Lower lobe of right lung (tissue), 2 donors: ENCODE measurements at regions not wholly inside any gene's neighbourhood (a gene's known extent, or its start where the extent isn't known, plus 50 kb on each side); places are given as distances from the start of the nearest gene placed in this dataset.

Experiments
- ATAC-seq, 2 donors: fragments of 200-7000 bp; cut with Tn5 transposase; one replicate each; pipeline ENCODE4 v1.9.1; 2020 to 2022; ENCODE audit warnings: mild to moderate bottlenecking in 2 of 2, moderate library complexity in 2 of 2
- DNase-seq: peaks from one replicate; pipeline ENCODE4 v3.0.0-alpha.2; 2020
- H3K27ac ChIP-seq: fragments of 200-600 bp; one replicate; pipeline ENCODE4 v1.8.0; 2022
- H3K27me3 ChIP-seq: fragments of 200-600 bp; one replicate; pipeline ENCODE4 v1.8.0; 2022; ENCODE audit warnings: low read depth
- H3K36me3 ChIP-seq: fragments of 200-600 bp; one replicate; pipeline ENCODE4 v1.8.0; 2022; ENCODE audit warnings: mild to moderate bottlenecking
- H3K4me1 ChIP-seq: fragments of 200-600 bp; one replicate; pipeline ENCODE4 v1.8.0; 2022
- H3K4me3 ChIP-seq: fragments of 200-600 bp; one replicate; pipeline ENCODE4 v1.8.0; 2022; ENCODE audit warnings: mild to moderate bottlenecking
- H3K9me3 ChIP-seq: fragments of 200-600 bp; one replicate; pipeline ENCODE4 v1.8.0; 2022
- intact Hi-C: fragments of 100-400 bp; cut with DNase I; formaldehyde crosslinking; loops from one replicate; pipeline ENCODE4 v1.11.0; 2022
- TF ChIP-seq, protein P1 (sequence below): fragments of 200-600 bp; IDR thresholded peaks from one replicate; pipeline ENCODE4 v1.8.0; 2022; ENCODE audit warnings: antibody characterized with exemption, mild to moderate bottlenecking
- donor health status: DM: no; HTN: yes; CAD: no; lungs with severe emphysema.

DNA sequence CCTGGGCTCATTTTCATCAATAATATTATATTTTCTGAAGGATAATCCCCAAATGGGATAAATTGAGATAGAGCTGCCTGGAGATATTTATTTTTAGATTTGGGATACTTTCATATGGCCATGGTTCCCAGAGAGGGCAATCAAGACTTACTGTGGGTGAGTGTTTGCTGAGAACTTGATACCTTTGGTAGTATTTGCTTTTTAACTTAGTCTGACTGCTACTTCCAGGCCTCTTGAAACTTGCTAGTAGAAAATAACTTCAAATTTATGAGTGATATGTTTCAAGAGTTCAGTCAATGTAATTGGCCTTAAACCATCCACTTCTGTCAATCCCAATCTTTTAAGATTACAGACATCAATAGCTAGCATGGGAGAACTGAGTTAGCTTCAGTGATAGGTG is 181.6 kb upstream of the POU3F4 start:
- Histone ChIP-seq H3K4me1 (no peaks in the 10 kb centered on the region), H3K27me3 (no peaks in the 10 kb centered on the region), H3K27ac (no peak overlapping the region), H3K9me3 (no peaks in the 10 kb centered on the region), H3K36me3 (no peaks in the 10 kb centered on the region), H3K4me3 (no peak overlapping the region)
- TF ChIP-seq, protein P1, sequence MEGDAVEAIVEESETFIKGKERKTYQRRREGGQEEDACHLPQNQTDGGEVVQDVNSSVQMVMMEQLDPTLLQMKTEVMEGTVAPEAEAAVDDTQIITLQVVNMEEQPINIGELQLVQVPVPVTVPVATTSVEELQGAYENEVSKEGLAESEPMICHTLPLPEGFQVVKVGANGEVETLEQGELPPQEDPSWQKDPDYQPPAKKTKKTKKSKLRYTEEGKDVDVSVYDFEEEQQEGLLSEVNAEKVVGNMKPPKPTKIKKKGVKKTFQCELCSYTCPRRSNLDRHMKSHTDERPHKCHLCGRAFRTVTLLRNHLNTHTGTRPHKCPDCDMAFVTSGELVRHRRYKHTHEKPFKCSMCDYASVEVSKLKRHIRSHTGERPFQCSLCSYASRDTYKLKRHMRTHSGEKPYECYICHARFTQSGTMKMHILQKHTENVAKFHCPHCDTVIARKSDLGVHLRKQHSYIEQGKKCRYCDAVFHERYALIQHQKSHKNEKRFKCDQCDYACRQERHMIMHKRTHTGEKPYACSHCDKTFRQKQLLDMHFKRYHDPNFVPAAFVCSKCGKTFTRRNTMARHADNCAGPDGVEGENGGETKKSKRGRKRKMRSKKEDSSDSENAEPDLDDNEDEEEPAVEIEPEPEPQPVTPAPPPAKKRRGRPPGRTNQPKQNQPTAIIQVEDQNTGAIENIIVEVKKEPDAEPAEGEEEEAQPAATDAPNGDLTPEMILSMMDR, result no peak
- no peak for DNase-seq
- intact Hi-C loops, result no loop called here
- ATAC-seq, result peak; percentile 46 to 85

DNA sequence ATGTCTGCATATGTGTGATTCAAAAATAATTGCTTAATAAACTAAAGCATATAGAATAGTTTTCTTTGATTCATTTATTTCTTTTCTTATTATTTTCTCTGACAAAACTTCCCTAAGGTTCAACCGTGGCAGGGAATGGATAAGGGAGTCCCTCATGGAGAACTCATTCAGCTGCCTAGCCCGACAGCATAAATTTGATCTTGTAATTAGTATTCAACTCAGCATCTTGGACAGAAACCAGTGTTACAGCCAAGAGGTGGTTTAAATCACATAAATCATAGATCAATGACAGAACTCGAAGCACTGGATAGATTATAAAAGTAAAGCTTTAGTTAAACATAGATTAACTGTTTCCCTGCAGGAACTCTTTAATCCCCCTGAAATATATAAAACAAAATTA is 174.3 kb upstream of the POU3F4 start:
- H3K27me3 ChIP-seq, result no peaks in the 10 kb centered on the region
- H3K4me3 ChIP-seq, result no peak overlapping the region
- no peaks in the 10 kb centered on the region for H3K36me3 ChIP-seq
- DNase-seq (no peak), ATAC-seq (no peak)
- intact Hi-C loops, result no loop called here
- TF ChIP-seq, protein P1, result no peak
- no peaks in the 10 kb centered on the region for H3K4me1 ChIP-seq
- no peak overlapping the region for H3K27ac ChIP-seq
- H3K9me3 ChIP-seq, result no peaks in the 10 kb centered on the region

- H3K27ac ChIP-seq, result no peak overlapping the region
- no peaks in the 10 kb centered on the region for H3K27me3 ChIP-seq
- no peak for ATAC-seq
- H3K9me3 ChIP-seq, result no peaks in the 10 kb centered on the region
- no peak for DNase-seq
- no peaks in the 10 kb centered on the region for H3K4me1 ChIP-seq
- TF ChIP-seq, protein P1, result no peak
- no peak overlapping the region for H3K4me3 ChIP-seq
- H3K36me3 ChIP-seq, result no peaks in the 10 kb centered on the region
- intact Hi-C loops, result no loop called here
These were observed 171.6 kb upstream of the POU3F4 start for GRCh38 chrX:83336454-83336853.

DNA sequence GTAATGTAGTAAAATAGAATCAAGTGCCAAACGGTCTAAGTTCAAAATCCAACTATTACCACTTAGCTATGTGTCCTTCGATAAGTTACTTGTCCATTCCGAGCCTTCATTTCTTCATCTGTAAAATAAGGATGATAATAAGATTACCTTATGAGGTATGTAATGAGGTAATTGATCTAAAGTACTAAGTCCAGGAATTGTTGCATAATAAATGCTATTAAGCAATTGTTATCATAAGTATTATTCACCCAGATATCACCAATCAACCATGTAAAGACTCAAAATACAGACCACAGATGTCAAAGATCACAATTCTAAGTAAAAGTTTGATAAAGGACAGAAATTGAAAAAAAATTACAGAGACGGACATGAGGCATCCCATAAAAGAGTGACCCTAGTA is 168.4 kb upstream of the POU3F4 start:
- H3K4me1 ChIP-seq, result no peaks in the 10 kb centered on the region
- no peak for ATAC-seq
- TF ChIP-seq, protein P1, result no peak

DNA sequence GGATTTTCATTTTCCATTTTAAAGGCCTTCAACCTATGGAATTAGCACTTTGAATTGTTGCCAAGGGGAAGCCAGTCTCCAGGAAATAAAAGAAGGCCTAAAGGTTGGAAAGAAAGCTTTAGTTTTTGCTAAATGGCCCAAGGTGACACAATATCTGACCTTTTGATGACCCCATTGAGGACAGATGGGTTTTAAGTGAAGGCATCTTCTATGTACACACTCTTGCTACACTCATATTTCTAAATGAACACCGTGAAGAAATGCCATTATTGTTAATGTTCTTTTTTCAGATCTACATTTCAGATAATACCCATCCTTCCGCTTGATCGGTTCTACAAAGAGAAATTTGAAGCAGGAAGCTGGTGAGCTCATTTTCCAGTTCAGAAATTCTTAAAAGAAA is 162.8 kb upstream of the POU3F4 start:
- TF ChIP-seq, protein P1, result no peak
- no peaks in the 10 kb centered on the region for H3K36me3 ChIP-seq
- no peaks in the 10 kb centered on the region for H3K27me3 ChIP-seq
- ATAC-seq (no peak), DNase-seq (no peak)
- no peak overlapping the region for H3K27ac ChIP-seq
- intact Hi-C loops, result no loop called here
- H3K9me3 ChIP-seq, result no peaks in the 10 kb centered on the region
- H3K4me1 ChIP-seq, result no peaks in the 10 kb centered on the region
- no peak overlapping the region for H3K4me3 ChIP-seq

More for the DNA sequence above, 168.4 kb upstream of the POU3F4 start:
- H3K36me3 ChIP-seq, result no peaks in the 10 kb centered on the region
- no peak for DNase-seq
- intact Hi-C loops, result no loop called here
- H3K27ac ChIP-seq, result no peak overlapping the region
- H3K4me3 ChIP-seq, result no peak overlapping the region
- H3K27me3 ChIP-seq, result no peaks in the 10 kb centered on the region
- no peaks in the 10 kb centered on the region for H3K9me3 ChIP-seq
